ENCODE measurements at regions not wholly inside any gene's neighbourhood (a gene's known extent, or its start where the extent isn't known, plus 50 kb on each side); places are given as distances from the start of the nearest gene placed in this dataset.

GRCh38 chr7:127473409-127473808, 80.9 kb upstream of the ZNF800 start:
- TF ChIP-seq CTCF (IDR thresholded peaks at IDR 0.05) = peak; percentile 5
- no peak for TF ChIP-seq EZH2 (IDR thresholded peaks at IDR 0.05; ENCODE audit: borderline replicate concordance, insufficient read depth, low read depth, low read length, poor library complexity, severe bottlenecking)

All from B cell (primary cell).